ENCODE measurements at regions not wholly inside any gene's neighbourhood (a gene's known extent, or its start where the extent isn't known, plus 50 kb on each side); places are given as distances from the start of the nearest gene placed in this dataset.
A peak's percentile ranks its signal among the peaks of the same experiment; 100 is the strongest.
"Not testable (repeated sequence)": the region's sequence is repeated elsewhere in the genome, so short reads cannot be mapped to it uniquely, and the experiment has no call there.

DNA sequence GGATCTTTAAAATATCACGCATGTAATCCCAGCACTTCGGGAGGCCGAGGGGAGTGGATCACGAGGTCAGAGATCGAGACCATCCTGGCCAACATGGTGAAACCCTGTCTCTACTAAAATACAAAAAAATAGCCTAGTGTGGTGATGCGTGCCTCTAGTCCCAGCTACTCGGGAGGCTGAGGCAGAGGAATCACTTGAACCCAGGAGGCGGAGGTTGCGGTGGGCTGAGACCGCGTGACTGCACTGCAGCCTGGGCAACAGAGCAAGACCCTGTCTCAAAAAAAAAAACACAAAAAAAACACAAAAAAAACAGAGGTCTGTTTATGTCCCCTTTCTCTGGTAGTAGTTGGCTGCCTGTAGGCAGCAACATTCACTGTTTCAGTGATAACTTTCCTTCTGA lies 404.3 kb downstream of the CD83 start:
- H3K36me3 Mint-ChIP-seq; DNase-seq (ENCODE audit: low spot score); H3K4me3 Mint-ChIP-seq; CTCF ChIA-PET; H3K27ac Mint-ChIP-seq; ATAC-seq; H3K27me3 Mint-ChIP-seq (ENCODE audit: low read depth); H3K4me1 Mint-ChIP-seq; POLR2A ChIA-PET: not testable (repeated sequence)
- H3K9me3 Mint-ChIP-seq = peaks cover 20% of the 10 kb centered on the region
- peak; percentile 65; the same call in 1 of the 2 replicates for TF ChIP-seq ZNF121 (CRISPR knock-in tag; IDR thresholded peaks at IDR 0.05)

DNA sequence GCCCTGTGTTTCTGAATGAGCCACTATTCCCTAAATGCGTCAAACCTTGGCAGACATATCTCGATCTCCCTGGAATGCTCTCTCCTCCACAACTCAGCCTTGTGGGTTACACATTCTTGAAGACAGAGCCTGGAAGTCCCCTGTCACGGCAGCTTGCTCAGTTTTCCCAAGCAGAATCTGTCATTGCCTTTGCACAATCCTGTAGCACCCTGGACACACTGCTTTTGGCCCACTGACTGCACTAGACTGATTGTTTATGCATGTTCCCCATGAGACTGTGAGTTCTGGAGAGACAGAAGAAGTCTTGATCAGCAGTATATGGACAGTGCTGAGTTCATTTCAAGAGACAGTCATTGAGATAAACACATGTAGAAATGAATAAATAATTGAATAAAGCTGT lies 406.7 kb downstream of the CD83 start:
- POLR2A ChIA-PET = interaction anchor here (0.7 kb wide), 1 partner anchor 204 kb away, joined by 4 read pairs; no protein-coding TSS in a partner anchor
- no peaks in the 10 kb centered on the region for H3K27me3 Mint-ChIP-seq (ENCODE audit: low read depth)
- ATAC-seq = no peak
- no peak for TF ChIP-seq TEAD4 (CRISPR knock-in tag; IDR thresholded peaks at IDR 0.05)
- TF ChIP-seq, protein P1, sequence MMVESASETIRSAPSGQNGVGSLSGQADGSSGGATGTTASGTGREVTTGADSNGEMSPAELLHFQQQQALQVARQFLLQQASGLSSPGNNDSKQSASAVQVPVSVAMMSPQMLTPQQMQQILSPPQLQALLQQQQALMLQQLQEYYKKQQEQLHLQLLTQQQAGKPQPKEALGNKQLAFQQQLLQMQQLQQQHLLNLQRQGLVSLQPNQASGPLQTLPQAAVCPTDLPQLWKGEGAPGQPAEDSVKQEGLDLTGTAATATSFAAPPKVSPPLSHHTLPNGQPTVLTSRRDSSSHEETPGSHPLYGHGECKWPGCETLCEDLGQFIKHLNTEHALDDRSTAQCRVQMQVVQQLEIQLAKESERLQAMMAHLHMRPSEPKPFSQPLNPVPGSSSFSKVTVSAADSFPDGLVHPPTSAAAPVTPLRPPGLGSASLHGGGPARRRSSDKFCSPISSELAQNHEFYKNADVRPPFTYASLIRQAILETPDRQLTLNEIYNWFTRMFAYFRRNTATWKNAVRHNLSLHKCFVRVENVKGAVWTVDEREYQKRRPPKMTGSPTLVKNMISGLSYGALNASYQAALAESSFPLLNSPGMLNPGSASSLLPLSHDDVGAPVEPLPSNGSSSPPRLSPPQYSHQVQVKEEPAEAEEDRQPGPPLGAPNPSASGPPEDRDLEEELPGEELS (CRISPR knock-in tag; IDR thresholded peaks at IDR 0.05) = no peak
- TF ChIP-seq, protein P2, sequence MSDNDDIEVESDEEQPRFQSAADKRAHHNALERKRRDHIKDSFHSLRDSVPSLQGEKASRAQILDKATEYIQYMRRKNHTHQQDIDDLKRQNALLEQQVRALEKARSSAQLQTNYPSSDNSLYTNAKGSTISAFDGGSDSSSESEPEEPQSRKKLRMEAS (CRISPR knock-in tag; IDR thresholded peaks at IDR 0.05) = no peak
- TF ChIP-seq, protein P3, sequence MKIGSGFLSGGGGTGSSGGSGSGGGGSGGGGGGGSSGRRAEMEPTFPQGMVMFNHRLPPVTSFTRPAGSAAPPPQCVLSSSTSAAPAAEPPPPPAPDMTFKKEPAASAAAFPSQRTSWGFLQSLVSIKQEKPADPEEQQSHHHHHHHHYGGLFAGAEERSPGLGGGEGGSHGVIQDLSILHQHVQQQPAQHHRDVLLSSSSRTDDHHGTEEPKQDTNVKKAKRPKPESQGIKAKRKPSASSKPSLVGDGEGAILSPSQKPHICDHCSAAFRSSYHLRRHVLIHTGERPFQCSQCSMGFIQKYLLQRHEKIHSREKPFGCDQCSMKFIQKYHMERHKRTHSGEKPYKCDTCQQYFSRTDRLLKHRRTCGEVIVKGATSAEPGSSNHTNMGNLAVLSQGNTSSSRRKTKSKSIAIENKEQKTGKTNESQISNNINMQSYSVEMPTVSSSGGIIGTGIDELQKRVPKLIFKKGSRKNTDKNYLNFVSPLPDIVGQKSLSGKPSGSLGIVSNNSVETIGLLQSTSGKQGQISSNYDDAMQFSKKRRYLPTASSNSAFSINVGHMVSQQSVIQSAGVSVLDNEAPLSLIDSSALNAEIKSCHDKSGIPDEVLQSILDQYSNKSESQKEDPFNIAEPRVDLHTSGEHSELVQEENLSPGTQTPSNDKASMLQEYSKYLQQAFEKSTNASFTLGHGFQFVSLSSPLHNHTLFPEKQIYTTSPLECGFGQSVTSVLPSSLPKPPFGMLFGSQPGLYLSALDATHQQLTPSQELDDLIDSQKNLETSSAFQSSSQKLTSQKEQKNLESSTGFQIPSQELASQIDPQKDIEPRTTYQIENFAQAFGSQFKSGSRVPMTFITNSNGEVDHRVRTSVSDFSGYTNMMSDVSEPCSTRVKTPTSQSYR (CRISPR knock-in tag; IDR thresholded peaks at IDR 0.05) = no peak
- TF ChIP-seq, protein P4, sequence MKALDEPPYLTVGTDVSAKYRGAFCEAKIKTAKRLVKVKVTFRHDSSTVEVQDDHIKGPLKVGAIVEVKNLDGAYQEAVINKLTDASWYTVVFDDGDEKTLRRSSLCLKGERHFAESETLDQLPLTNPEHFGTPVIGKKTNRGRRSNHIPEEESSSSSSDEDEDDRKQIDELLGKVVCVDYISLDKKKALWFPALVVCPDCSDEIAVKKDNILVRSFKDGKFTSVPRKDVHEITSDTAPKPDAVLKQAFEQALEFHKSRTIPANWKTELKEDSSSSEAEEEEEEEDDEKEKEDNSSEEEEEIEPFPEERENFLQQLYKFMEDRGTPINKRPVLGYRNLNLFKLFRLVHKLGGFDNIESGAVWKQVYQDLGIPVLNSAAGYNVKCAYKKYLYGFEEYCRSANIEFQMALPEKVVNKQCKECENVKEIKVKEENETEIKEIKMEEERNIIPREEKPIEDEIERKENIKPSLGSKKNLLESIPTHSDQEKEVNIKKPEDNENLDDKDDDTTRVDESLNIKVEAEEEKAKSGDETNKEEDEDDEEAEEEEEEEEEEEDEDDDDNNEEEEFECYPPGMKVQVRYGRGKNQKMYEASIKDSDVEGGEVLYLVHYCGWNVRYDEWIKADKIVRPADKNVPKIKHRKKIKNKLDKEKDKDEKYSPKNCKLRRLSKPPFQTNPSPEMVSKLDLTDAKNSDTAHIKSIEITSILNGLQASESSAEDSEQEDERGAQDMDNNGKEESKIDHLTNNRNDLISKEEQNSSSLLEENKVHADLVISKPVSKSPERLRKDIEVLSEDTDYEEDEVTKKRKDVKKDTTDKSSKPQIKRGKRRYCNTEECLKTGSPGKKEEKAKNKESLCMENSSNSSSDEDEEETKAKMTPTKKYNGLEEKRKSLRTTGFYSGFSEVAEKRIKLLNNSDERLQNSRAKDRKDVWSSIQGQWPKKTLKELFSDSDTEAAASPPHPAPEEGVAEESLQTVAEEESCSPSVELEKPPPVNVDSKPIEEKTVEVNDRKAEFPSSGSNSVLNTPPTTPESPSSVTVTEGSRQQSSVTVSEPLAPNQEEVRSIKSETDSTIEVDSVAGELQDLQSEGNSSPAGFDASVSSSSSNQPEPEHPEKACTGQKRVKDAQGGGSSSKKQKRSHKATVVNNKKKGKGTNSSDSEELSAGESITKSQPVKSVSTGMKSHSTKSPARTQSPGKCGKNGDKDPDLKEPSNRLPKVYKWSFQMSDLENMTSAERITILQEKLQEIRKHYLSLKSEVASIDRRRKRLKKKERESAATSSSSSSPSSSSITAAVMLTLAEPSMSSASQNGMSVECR (CRISPR knock-in tag; IDR thresholded peaks at IDR 0.05; ENCODE audit: borderline replicate concordance) = no peak
- TF ChIP-seq SMAD3 (CRISPR knock-in tag; IDR thresholded peaks at IDR 0.05; ENCODE audit: borderline replicate concordance) = no peak
- TF ChIP-seq, protein P5, sequence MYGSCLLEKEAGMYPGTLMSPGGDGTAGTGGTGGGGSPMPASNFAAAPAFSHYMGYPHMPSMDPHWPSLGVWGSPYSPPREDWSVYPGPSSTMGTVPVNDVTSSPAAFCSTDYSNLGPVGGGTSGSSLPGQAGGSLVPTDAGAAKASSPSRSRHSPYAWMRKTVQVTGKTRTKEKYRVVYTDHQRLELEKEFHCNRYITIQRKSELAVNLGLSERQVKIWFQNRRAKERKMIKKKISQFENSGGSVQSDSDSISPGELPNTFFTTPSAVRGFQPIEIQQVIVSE (CRISPR knock-in tag; IDR thresholded peaks at IDR 0.05; ENCODE audit: borderline replicate concordance) = no peak
- TF ChIP-seq ZNF671 (CRISPR knock-in tag; IDR thresholded peaks at IDR 0.05) = no peak
- TF ChIP-seq NFATC4 (CRISPR knock-in tag; IDR thresholded peaks at IDR 0.05) = no peak
- TF ChIP-seq, protein P6, sequence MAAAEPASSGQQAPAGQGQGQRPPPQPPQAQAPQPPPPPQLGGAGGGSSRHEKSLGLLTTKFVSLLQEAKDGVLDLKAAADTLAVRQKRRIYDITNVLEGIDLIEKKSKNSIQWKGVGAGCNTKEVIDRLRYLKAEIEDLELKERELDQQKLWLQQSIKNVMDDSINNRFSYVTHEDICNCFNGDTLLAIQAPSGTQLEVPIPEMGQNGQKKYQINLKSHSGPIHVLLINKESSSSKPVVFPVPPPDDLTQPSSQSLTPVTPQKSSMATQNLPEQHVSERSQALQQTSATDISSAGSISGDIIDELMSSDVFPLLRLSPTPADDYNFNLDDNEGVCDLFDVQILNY (CRISPR knock-in tag; IDR thresholded peaks at IDR 0.05) = no peak
- TF ChIP-seq, protein P7, sequence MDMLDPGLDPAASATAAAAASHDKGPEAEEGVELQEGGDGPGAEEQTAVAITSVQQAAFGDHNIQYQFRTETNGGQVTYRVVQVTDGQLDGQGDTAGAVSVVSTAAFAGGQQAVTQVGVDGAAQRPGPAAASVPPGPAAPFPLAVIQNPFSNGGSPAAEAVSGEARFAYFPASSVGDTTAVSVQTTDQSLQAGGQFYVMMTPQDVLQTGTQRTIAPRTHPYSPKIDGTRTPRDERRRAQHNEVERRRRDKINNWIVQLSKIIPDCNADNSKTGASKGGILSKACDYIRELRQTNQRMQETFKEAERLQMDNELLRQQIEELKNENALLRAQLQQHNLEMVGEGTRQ (CRISPR knock-in tag; IDR thresholded peaks at IDR 0.05) = no peak
- no peak for TF ChIP-seq EMX1 (CRISPR knock-in tag; IDR thresholded peaks at IDR 0.05)
- no peak for TF ChIP-seq ZNF219 (CRISPR knock-in tag; IDR thresholded peaks at IDR 0.05; ENCODE audit: borderline replicate concordance)
- TF ChIP-seq, protein P8, sequence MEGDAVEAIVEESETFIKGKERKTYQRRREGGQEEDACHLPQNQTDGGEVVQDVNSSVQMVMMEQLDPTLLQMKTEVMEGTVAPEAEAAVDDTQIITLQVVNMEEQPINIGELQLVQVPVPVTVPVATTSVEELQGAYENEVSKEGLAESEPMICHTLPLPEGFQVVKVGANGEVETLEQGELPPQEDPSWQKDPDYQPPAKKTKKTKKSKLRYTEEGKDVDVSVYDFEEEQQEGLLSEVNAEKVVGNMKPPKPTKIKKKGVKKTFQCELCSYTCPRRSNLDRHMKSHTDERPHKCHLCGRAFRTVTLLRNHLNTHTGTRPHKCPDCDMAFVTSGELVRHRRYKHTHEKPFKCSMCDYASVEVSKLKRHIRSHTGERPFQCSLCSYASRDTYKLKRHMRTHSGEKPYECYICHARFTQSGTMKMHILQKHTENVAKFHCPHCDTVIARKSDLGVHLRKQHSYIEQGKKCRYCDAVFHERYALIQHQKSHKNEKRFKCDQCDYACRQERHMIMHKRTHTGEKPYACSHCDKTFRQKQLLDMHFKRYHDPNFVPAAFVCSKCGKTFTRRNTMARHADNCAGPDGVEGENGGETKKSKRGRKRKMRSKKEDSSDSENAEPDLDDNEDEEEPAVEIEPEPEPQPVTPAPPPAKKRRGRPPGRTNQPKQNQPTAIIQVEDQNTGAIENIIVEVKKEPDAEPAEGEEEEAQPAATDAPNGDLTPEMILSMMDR (IDR thresholded peaks at IDR 0.05) = no peak
- no peak for TF ChIP-seq GRHL2 (CRISPR knock-in tag; IDR thresholded peaks at IDR 0.05; ENCODE audit: insufficient replicate concordance, severe bottlenecking)
- TF ChIP-seq GTF2I (CRISPR knock-in tag; conservative IDR thresholded peaks at IDR 0.05) = no peak
- no peak for TF ChIP-seq ZNF263 (CRISPR knock-in tag; IDR thresholded peaks at IDR 0.05; ENCODE audit: low read depth)
- TF ChIP-seq IRF2 (CRISPR knock-in tag; IDR thresholded peaks at IDR 0.05; ENCODE audit: borderline replicate concordance, low read depth) = no peak
- no peak for TF ChIP-seq RORB (CRISPR knock-in tag; IDR thresholded peaks at IDR 0.05)

More for the DNA sequence above, 406.7 kb downstream of the CD83 start:
- Mint-ChIP-seq H3K27ac (no peak overlapping the region), H3K9me3 (peaks cover 32% of the 10 kb centered on the region), H3K36me3 (peaks cover 17% of the 10 kb centered on the region), H3K4me1 (no peaks in the 10 kb centered on the region), H3K4me3 (no peak overlapping the region)
- CTCF ChIA-PET = interaction anchor here (0.7 kb wide), 1 partner anchor 251 kb away, joined by 5 read pairs; no protein-coding TSS in a partner anchor
- no peak for DNase-seq (ENCODE audit: low spot score)
